A673 (cell line): ENCODE measurements at regions not wholly inside any gene's neighbourhood (a gene's known extent, or its start where the extent isn't known, plus 50 kb on each side); places are given as distances from the start of the nearest gene placed in this dataset.

Source experiments
- EZH2 ChIP-seq: fragments of 200-600 bp; sonication (generic); IDR thresholded peaks from 2 replicates; pipeline ENCODE4 v1.6.1; 2017; ENCODE audit warnings: borderline replicate concordance, low read depth, mild to moderate bottlenecking, mixed read lengths, antibody characterized with exemption, low read length; ENCODE audit not compliant: poor library complexity, severe bottlenecking
- TF ChIP-seq, protein P1 (sequence below): fragments of 300-800, 200-600 bp; sonication (generic); conservative IDR thresholded peaks from 2 replicates; pipeline ENCODE4 v1.5.1; 2017; ENCODE audit warnings: low read depth, mild to moderate bottlenecking, antibody characterized with exemption, low read length, moderate library complexity, mixed read lengths

DNA sequence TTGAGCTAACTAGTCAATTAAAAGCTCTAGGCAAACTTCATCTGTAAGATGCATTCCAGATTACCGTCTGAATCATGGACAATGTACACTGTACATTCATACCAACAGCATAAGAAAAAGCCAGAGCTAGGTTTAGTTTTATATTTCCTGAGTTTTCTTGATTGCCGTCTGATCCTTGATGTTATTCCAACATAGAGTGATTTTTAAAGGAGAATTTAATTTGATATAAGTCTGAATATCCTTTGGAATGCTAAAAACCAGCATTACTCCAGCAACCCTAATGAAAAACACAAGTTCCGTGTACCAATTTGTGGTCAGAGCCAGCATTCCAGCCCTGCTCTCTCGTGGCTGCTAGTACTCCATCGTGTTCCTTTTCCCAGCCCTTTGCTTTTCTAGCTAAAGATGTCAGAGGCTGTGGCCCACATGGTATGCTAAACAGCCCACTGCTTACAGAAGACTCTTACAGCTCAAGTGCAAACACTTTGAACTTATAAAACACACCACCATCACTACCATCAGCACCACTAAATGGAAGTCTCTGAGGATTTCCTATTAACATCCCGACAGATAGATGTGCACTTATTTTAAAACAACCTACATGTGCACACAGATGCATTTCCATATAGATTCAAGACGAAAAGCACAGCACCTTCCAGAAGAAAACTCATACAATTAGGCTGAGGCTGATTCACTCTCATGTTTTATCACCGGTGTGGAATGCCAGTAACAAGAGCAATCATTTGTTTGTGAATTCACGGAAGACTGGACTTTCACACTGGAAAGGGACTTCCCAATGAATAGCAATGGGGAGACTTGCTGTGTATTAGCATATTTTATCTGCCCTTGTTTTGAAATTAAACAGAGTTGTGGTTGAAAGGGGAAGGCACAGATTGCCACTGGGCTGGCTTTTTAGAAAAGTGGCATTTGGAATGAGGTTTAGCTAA, 246.9 kb upstream of the GAS1 start:
- no peak for TF ChIP-seq EZH2
- TF ChIP-seq, protein P1, sequence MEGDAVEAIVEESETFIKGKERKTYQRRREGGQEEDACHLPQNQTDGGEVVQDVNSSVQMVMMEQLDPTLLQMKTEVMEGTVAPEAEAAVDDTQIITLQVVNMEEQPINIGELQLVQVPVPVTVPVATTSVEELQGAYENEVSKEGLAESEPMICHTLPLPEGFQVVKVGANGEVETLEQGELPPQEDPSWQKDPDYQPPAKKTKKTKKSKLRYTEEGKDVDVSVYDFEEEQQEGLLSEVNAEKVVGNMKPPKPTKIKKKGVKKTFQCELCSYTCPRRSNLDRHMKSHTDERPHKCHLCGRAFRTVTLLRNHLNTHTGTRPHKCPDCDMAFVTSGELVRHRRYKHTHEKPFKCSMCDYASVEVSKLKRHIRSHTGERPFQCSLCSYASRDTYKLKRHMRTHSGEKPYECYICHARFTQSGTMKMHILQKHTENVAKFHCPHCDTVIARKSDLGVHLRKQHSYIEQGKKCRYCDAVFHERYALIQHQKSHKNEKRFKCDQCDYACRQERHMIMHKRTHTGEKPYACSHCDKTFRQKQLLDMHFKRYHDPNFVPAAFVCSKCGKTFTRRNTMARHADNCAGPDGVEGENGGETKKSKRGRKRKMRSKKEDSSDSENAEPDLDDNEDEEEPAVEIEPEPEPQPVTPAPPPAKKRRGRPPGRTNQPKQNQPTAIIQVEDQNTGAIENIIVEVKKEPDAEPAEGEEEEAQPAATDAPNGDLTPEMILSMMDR, result no peak
